Mesodermal cell (in vitro differentiated cells): ENCODE measurements at regions not wholly inside any gene's neighbourhood (a gene's known extent, or its start where the extent isn't known, plus 50 kb on each side); places are given as distances from the start of the nearest gene placed in this dataset.

Experiments
- H3K27ac ChIP-seq: 2 replicates; pipeline ENCODE4 v1.7.0; 2013; ENCODE audit warnings: mild to moderate bottlenecking, low read depth, low read length, moderate library complexity; ENCODE audit not compliant: severe bottlenecking
- H3K36me3 ChIP-seq: 2 replicates; pipeline ENCODE4 v1.7.1; 2013; ENCODE audit warnings: mild to moderate bottlenecking, low read length, moderate library complexity; ENCODE audit not compliant: control insufficient read depth, insufficient read depth
- H3K4me1 ChIP-seq: one replicate; pipeline ENCODE4 v1.7.1; 2013; ENCODE audit warnings: mild to moderate bottlenecking, low read length; ENCODE audit not compliant: insufficient read depth, control insufficient read depth, poor library complexity, severe bottlenecking
- H3K4me3 ChIP-seq: 2 replicates; pipeline ENCODE4 v1.7.0; 2013; ENCODE audit warnings: low read length, control low read depth, mild to moderate bottlenecking; ENCODE audit not compliant: insufficient read depth, poor library complexity, severe bottlenecking; ENCODE audit errors: extremely low read depth
- H3K9me3 ChIP-seq: 2 replicates; pipeline ENCODE4 v1.7.1; 2013; ENCODE audit warnings: mild to moderate bottlenecking, low read length, moderate library complexity; ENCODE audit not compliant: control insufficient read depth
- WGBS, 2 experiments: methylation state at CpG; one replicate each; pipeline ENCODE4 v1.1.5; 2013; ENCODE audit warnings: missing lambda C conversion rate in 2 of 2; ENCODE audit not compliant: insufficient coverage in 2 of 2; 5-methylcytosine and 5-hydroxymethylcytosine counted together

- no CpG with 5 or more reads among the region's 3 CpGs for WGBS, 2 experiments
- H3K36me3 ChIP-seq: no peaks in the 10 kb centered on the region
- no peak overlapping the region for H3K27ac ChIP-seq
- no peaks in the 10 kb centered on the region for H3K4me1 ChIP-seq
- no peaks in the 10 kb centered on the region for H3K9me3 ChIP-seq
- H3K4me3 ChIP-seq: no peak overlapping the region
Measured at GRCh38 chr1:189438808-189439207, 1038.9 kb downstream of the BRINP3 start.

GRCh38 chr1:189463166-189463565 is 1014.5 kb downstream of the BRINP3 start:
- Histone ChIP-seq H3K9me3 (no peaks in the 10 kb centered on the region), H3K4me3 (no peak overlapping the region), H3K27ac (no peak overlapping the region), H3K4me1 (no peaks in the 10 kb centered on the region), H3K36me3 (no peaks in the 10 kb centered on the region)
- WGBS, 2 experiments: 80 to 100% methylated on average over 1 to 2 of the region's 4 CpGs

GRCh38 chr1:189496768-189497167 is 980.9 kb downstream of the BRINP3 start:
- Histone ChIP-seq H3K9me3 (no peaks in the 10 kb centered on the region), H3K4me1 (no peaks in the 10 kb centered on the region), H3K27ac (no peak overlapping the region), H3K36me3 (no peaks in the 10 kb centered on the region), H3K4me3 (no peak overlapping the region)
- WGBS, 2 experiments: 60 to 83% methylated on average over 1 to 2 of the region's 2 CpGs

GRCh38 chr1:189499736-189500135 is 977.9 kb downstream of the BRINP3 start:
- H3K4me1 ChIP-seq: no peaks in the 10 kb centered on the region
- H3K36me3 ChIP-seq: no peaks in the 10 kb centered on the region
- WGBS, 2 experiments: 65 to 80% methylated on average over 1 to 2 of the region's 4 CpGs
- no peaks in the 10 kb centered on the region for H3K9me3 ChIP-seq
- no peak overlapping the region for H3K4me3 ChIP-seq
- no peak overlapping the region for H3K27ac ChIP-seq

GRCh38 chr1:189500778-189501177 is 976.9 kb downstream of the BRINP3 start:
- WGBS, 2 experiments: 100% methylated on average over 2 of the region's 2 CpGs; no CpG with 5 or more reads in 1 of the 2 experiments
- Histone ChIP-seq H3K4me1 (no peaks in the 10 kb centered on the region), H3K4me3 (no peak overlapping the region), H3K27ac (no peak overlapping the region), H3K36me3 (no peaks in the 10 kb centered on the region), H3K9me3 (no peaks in the 10 kb centered on the region)

GRCh38 chr1:189510827-189511226 is 966.8 kb downstream of the BRINP3 start:
- no peaks in the 10 kb centered on the region for H3K36me3 ChIP-seq
- no peak overlapping the region for H3K27ac ChIP-seq
- no peaks in the 10 kb centered on the region for H3K9me3 ChIP-seq
- no peak overlapping the region for H3K4me3 ChIP-seq
- H3K4me1 ChIP-seq: no peaks in the 10 kb centered on the region

DNA sequence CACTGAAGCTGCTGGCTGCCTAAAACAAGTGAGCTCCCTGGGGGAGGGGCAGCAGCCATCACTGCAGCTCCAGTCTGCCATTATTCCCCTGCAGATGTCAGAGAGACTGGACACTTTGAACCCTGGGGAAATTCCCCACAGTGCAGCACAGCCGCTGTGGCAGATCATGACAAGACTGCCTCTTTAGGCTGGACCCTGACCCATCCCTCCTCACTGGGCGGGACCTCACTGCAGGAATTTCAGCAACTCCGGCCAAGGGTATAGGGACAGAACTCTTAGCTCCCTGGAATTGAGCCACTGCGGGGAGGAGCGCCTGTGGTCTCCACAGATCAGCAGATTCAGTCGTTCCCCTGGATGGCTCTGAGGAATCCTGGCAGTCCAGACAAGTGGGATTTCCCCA is 964.6 kb downstream of the BRINP3 start:
- H3K36me3 ChIP-seq: no peaks in the 10 kb centered on the region
- no peaks in the 10 kb centered on the region for H3K9me3 ChIP-seq
- no peak overlapping the region for H3K27ac ChIP-seq
- 87 to 100% methylated on average over 4 to 6 of the region's 6 CpGs for WGBS, 2 experiments
- H3K4me3 ChIP-seq: no peak overlapping the region
- H3K4me1 ChIP-seq: no peaks in the 10 kb centered on the region

- Histone ChIP-seq H3K4me3 (no peak overlapping the region), H3K27ac (no peak overlapping the region), H3K36me3 (no peaks in the 10 kb centered on the region), H3K9me3 (no peaks in the 10 kb centered on the region), H3K4me1 (no peaks in the 10 kb centered on the region)
- 97% methylated on average over 3 of the region's 6 CpGs; no CpG with 5 or more reads in 1 of the 2 experiments for WGBS, 2 experiments
Measured at GRCh38 chr1:189522441-189522840, 955.2 kb downstream of the BRINP3 start.

- H3K4me3 ChIP-seq: no peak overlapping the region
- no peaks in the 10 kb centered on the region for H3K36me3 ChIP-seq
- H3K4me1 ChIP-seq: no peaks in the 10 kb centered on the region
- no peaks in the 10 kb centered on the region for H3K9me3 ChIP-seq
- WGBS, 2 experiments: no CpG with 5 or more reads among the region's 1 CpG
- H3K27ac ChIP-seq: no peak overlapping the region
Measured at GRCh38 chr1:189524501-189524900, 953.2 kb downstream of the BRINP3 start.

- H3K4me3 ChIP-seq: no peak overlapping the region
- 93 to 100% methylated on average over 1 to 2 of the region's 5 CpGs for WGBS, 2 experiments
- no peak overlapping the region for H3K27ac ChIP-seq
- H3K36me3 ChIP-seq: no peaks in the 10 kb centered on the region
- H3K9me3 ChIP-seq: no peaks in the 10 kb centered on the region
- no peaks in the 10 kb centered on the region for H3K4me1 ChIP-seq
Measured at GRCh38 chr1:189530162-189530561, 947.5 kb downstream of the BRINP3 start.

GRCh38 chr1:189538271-189538670 is 939.4 kb downstream of the BRINP3 start:
- H3K4me1 ChIP-seq: no peaks in the 10 kb centered on the region
- H3K27ac ChIP-seq: no peak overlapping the region
- H3K36me3 ChIP-seq: no peaks in the 10 kb centered on the region
- WGBS, 2 experiments: no CpG with 5 or more reads among the region's 2 CpGs
- no peak overlapping the region for H3K4me3 ChIP-seq
- no peaks in the 10 kb centered on the region for H3K9me3 ChIP-seq

DNA sequence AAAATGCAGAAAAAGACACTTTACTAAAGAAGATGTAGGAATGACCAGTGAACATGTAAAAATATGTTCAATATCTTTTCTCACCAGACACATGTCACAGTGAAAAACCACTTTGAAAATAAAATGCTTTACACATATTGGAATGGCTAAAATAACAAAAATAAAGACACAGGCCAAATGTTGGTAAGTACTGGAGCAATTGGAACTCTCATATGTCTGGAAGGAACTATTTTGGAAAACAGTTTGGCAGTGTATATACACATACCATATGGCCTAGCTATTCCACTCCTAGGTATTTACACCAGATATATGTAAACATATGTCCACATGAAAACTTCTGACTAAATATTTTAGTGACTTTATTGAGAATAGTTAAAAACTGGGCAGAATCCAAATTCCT is 927.2 kb downstream of the BRINP3 start:
- H3K9me3 ChIP-seq: no peaks in the 10 kb centered on the region
- H3K4me3 ChIP-seq: no peak overlapping the region
- no peaks in the 10 kb centered on the region for H3K4me1 ChIP-seq
- no peaks in the 10 kb centered on the region for H3K36me3 ChIP-seq
- H3K27ac ChIP-seq: no peak overlapping the region
